Activated naive CD4-positive, alpha-beta T cell treated with anti-CD3 and anti-CD28 coated beads, Interleukin-2, amount 50 U/mL, for 72 hours (primary cell): ENCODE measurements at regions not wholly inside any gene's neighbourhood (a gene's known extent, or its start where the extent isn't known, plus 50 kb on each side); places are given as distances from the start of the nearest gene placed in this dataset.

Experiments used
- ATAC-seq, 2 donors: fragments of 150-1000 bp; cut with Tn5 transposase; 2 replicates each; pipeline ENCODE4 v1.10.0; 2021; ENCODE audit warnings: mild to moderate bottlenecking in 2 of 2, moderate library complexity in 2 of 2
- DNase-seq, 2 donors: peaks; one replicate each; pipeline ENCODE4 v3.0.0; 2021 to 2022; ENCODE audit warnings: low spot score in 2 of 2
- H3K27ac Mint-ChIP-seq, 2 donors: one replicate each; pipeline ENCODE4 v1.8.0; 2022; ENCODE audit warnings: mild to moderate bottlenecking in 2 of 2, mixed read lengths in 2 of 2
- H3K36me3 Mint-ChIP-seq, 2 donors: one replicate each; pipeline ENCODE4 v1.8.0; 2022; ENCODE audit warnings: mixed read lengths in 2 of 2
- H3K9me3 Mint-ChIP-seq, 2 donors: one replicate each; pipeline ENCODE4 v1.8.0; 2022; ENCODE audit warnings: mixed read lengths in 2 of 2

DNA sequence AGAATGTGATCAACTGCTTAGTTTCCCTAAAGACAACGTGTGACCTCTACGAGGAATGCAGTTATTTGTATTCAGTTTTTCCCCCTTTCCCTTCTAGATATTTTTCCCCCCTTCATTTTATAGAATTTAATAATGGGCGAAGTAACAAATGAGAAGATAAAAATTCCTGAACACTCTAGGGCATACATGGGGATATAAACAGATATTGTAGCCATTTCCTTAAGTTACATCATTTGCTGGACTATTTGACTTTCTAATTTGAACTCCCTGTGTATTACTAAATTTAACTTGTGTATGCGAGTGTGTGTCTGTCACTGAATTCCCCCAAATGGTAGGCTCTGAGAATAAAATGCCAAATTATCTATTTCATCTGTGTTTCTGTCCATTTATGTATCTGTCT is 99.0 kb upstream of the ZFP64 start:
- H3K36me3 Mint-ChIP-seq = peaks cover 0 to 4% of the 10 kb centered on the region in 2 donors
- peaks cover 3 to 16% of the 10 kb centered on the region in 2 donors for H3K9me3 Mint-ChIP-seq
- DNase-seq (no peak), ATAC-seq (no peak)
- H3K27ac Mint-ChIP-seq = no peak overlapping the region

DNA sequence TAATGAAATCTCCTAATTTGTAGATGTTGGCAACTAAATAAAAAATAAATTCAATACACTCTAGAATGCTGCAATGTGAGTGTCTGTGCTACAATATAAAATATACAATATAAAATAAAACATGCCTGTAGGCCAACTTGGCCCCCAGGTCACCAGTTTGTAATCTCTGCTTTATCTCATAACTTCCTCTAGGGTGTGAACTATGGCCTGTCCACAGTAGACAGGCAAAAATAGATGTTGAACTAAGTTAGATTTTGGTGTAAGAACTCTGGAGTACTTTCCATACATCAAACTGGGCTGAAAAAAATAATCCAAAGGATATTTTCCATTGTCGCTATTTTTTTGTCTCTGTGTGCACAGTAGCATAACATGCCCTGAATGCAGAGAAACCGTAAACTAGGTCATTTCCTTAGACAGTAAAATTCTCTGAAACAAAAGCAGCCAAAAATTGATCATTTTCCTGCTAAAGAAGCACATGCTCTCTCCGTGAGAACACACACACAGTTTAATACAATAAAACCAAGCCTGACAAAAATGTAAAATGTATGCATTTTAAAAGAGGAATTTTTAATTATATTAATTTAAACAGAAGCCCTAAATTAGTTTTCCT is 98.5 kb upstream of the ZFP64 start:
- ATAC-seq (no peak), DNase-seq (no peak)
- Mint-ChIP-seq H3K9me3 (peaks cover 3 to 16% of the 10 kb centered on the region in 2 donors), H3K27ac (no peak overlapping the region), H3K36me3 (peaks cover 0 to 4% of the 10 kb centered on the region in 2 donors)

DNA sequence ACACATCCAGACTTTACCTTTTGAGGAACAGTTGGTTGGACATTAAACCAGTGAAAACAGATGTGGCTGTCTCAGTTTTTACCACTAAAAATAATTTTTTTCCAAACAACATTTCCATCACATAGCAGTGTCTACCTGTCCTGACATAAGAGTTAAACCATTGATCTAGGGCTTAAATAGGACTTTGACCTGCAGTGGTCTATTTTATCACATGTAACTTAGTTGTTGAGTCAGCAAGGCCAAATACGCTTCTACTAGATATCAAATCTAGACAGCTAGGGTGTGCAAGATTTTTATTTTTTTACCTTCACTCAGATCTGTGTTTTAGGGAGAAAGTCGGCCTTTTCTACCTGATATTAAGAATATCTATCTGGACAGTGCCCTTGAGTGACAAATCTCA is 88.8 kb upstream of the ZFP64 start:
- Mint-ChIP-seq H3K27ac (no peak overlapping the region), H3K9me3 (no peaks in the 10 kb centered on the region), H3K36me3 (no peaks in the 10 kb centered on the region)
- DNase-seq (no peak), ATAC-seq (no peak)

DNA sequence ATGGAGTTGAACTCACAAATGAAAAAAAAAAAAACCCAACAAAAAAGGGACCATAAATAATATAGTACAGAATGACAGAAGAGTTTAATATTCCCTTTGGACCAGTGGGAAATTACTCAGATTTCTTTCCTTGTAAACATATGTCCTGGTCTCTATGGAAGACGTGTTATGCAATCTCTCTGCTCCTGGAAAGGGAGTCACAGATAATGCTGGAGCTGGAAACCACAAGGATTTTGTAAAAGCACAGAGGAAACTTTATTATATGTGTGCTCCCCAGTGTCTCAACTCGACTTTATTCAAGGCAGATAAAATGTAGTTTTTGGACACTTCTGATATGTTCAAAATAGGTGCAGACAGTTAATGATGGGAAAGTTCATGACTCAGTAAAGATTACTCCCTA is 88.1 kb upstream of the ZFP64 start:
- DNase-seq = no peak
- Mint-ChIP-seq H3K36me3 (no peaks in the 10 kb centered on the region), H3K9me3 (no peaks in the 10 kb centered on the region), H3K27ac (no peak overlapping the region)
- no peak for ATAC-seq

DNA sequence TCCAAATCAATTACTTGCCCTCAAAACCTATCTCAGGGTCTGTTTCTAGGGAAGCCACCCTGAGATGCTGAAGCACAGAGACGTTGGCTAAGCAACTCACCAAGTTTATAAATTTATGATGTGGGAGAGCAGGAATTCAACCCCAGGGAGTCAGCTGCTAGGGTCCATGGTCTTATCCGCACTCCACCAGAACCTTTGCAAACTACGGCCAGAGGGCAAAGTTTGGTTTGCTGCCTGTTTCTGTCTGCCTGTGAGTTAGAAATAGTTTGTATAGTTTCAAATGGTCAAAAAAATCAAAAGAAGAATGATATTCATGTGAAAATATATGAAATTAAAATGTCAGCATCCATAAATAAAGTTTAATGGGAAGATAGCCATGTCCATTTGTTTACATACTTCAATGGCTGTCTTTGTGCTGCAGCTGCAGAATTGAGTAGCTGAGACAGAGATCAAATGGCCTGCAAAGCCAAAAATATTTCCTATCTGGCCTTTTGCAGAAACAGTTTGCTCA is 83.7 kb upstream of the ZFP64 start:
- Mint-ChIP-seq H3K36me3 (no peaks in the 10 kb centered on the region), H3K27ac (no peak overlapping the region), H3K9me3 (no peaks in the 10 kb centered on the region)
- DNase-seq (no peak), ATAC-seq (no peak)

DNA sequence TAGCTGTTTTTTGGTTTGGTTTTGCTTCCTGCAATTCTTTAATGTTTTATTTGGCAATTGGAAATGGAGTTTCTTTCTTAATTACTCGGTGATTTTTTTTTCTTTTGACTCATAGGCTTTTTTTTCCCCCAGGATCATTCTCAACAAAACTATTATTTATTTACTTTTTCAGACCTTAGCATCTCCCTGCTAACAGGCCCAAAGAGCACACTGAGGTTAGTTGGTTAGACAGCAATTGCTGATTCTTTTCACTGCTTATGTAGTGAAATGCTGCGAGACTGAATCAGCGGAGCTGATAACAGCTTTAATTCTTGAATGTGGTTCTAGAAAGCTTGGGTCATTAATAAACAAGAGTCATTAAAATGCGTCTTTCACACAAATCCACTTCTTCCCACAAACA is 79.1 kb upstream of the ZFP64 start:
- no peak for ATAC-seq
- no peak for DNase-seq
- H3K27ac Mint-ChIP-seq = no peak overlapping the region
- no peaks in the 10 kb centered on the region for H3K9me3 Mint-ChIP-seq
- no peaks in the 10 kb centered on the region for H3K36me3 Mint-ChIP-seq

DNA sequence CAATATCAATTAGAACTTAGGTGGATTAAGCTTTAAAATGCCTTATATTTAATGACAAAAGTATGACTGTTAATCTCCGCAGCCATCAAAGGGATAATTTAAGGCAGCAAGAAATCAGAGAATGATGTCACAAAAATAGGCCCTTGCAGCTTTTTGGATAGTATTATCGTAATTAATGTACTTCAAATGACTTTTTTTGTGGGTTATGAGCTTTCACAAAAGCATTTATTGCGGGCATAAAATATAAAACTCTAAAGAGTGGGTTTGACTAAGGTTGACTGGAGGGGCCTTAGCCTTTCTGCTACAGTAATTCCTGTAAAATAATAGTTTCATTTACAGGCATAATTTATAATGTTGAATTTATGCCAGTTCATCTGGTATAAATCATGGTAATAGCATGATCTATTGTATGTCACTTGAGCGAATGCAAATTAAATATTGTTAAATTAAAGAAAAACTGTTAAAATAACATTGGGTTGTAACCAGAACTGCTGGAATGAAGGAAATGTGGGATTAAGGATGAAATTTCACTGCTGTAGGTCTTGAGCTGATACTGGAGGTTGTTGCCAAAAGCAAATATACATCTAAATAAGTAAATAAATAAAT is 78.5 kb upstream of the ZFP64 start:
- H3K36me3 Mint-ChIP-seq = no peaks in the 10 kb centered on the region
- DNase-seq = no peak
- ATAC-seq = no peak
- H3K9me3 Mint-ChIP-seq = no peaks in the 10 kb centered on the region
- H3K27ac Mint-ChIP-seq = no peak overlapping the region

DNA sequence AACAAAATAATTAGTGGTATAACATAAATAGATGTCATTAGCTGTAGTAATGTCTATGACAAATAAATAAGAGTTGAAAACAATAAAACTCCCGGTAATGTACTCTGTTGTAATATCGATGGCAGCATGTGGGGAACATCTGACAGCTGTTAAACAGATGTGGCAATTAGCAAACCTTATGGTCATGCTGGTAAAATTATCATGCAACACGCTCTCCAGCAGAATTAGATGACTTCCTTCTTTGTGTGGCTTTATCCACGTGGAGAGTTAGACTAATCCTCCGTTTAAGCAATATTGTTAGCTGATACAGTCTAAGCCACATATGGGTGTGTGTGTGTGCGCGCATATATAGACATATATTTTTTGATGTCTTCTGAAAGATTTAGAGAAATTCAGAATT is 77.7 kb upstream of the ZFP64 start:
- Mint-ChIP-seq H3K36me3 (no peaks in the 10 kb centered on the region), H3K27ac (no peak overlapping the region), H3K9me3 (no peaks in the 10 kb centered on the region)
- ATAC-seq (no peak), DNase-seq (no peak)

DNA sequence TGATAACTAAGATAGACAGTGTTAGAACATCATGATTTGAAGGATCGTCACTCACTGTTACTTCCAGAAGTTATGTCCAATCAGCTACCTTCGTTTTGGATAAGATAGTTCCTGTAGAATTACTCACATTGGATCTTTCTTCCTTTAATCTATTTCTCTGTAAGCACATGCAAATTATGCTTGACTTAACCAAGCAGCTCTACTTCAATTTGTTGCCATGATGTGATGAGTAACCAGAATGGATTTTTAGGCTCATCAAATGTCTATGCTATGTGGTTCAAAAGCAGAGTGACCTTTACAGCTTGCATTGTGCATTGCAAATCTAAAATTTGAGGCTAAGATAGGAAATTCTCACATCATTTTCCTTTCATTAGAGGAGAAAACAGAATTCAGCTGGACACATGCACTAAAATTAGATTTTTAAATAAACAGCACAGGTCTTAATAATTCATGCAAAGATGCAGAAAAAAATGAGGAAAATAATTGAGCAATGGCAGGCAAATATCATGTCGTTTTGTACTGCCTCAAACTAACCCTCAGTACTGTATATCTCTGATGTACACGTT is 76.7 kb upstream of the ZFP64 start:
- Mint-ChIP-seq H3K36me3 (no peaks in the 10 kb centered on the region), H3K9me3 (no peaks in the 10 kb centered on the region), H3K27ac (no peak overlapping the region)
- no peak for DNase-seq
- no peak for ATAC-seq

DNA sequence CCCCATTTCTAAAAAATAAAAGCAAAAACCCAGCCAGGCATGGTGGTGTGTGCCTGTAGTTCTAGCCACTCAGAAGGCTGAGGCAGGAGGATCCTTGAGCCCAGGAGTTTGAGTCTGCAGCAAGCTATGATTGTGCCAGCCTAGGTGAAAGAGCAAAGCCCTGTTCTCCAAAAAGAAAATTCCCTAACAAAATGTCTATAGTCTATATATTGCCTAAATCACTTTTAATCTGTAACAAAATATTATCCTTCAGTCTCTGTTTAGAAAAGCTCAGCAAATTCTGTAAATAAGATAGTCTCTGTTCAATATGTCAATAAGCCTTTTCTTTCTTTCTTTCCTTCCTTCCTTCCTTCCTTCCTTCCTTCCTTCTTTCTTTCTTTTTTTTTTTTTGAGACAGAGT is 75.8 kb upstream of the ZFP64 start:
- no peak for ATAC-seq
- H3K27ac Mint-ChIP-seq = no peak overlapping the region
- no peak for DNase-seq
- peaks cover 3% of the 10 kb centered on the region in 2 donors for H3K9me3 Mint-ChIP-seq
- H3K36me3 Mint-ChIP-seq = no peaks in the 10 kb centered on the region

DNA sequence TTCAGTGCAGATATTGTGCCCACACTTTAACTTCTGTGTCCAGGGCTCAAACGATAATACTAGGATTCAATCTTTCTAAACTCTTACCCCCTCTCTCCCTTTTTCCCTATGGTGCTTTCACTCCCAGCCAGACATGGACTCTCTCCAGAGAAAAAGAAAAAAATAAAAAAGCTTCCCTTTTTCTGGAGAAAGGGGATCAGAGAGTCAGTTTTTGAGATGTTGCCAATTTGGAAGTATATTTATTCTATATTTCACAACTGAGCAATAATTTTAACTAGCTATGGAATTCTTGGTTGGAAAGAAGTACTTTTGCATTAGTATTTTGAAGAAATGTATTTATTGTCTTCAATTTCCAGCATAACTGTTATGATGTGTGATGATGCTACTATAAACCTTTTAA is 72.2 kb upstream of the ZFP64 start:
- H3K27ac Mint-ChIP-seq = no peak overlapping the region
- peaks cover 3 to 9% of the 10 kb centered on the region in 2 donors for H3K9me3 Mint-ChIP-seq
- ATAC-seq (no peak), DNase-seq (no peak)
- no peaks in the 10 kb centered on the region for H3K36me3 Mint-ChIP-seq

DNA sequence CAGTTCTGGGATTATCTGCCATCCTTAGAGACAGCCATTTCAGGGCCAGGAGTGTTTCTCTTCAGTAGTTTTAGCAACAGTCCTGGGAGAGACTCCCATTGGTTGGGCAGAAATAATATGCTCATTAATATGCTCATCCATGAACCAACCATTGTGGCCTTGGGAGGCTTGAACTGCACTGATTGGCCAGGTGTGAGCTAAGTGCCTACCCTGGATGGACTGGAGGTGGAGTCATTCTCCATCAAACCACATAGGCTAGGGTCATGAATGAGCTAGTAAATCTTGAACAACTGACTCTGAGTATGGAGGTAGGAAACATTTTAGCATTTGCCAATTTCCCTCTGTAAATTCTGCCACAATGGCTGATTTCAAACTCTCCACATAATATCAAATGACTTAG is 70.2 kb upstream of the ZFP64 start:
- ATAC-seq (no peak), DNase-seq (no peak)
- Mint-ChIP-seq H3K36me3 (no peaks in the 10 kb centered on the region), H3K9me3 (peaks cover 6 to 12% of the 10 kb centered on the region in 2 donors), H3K27ac (no peak overlapping the region)

DNA sequence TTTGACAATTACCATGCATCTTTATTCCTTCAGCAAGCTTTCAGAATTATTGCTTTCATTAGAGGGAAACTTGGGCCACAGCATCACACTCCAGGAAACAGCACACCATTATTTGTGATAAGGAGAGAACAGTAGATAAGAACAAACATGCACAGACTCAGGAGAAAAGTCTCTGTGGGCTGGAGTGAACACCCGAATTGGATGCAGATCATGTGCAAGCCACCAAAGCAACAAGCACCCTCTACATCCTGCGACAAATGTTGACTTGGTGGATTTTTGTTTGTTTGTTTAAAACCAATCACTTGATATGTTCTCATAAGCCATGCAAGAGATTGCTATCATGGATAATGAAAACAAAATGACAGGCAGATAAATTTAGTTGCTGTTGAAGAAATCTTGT is 67.7 kb upstream of the ZFP64 start:
- Mint-ChIP-seq H3K27ac (no peak overlapping the region), H3K9me3 (peaks cover 6 to 15% of the 10 kb centered on the region in 2 donors), H3K36me3 (no peaks in the 10 kb centered on the region)
- no peak for DNase-seq
- ATAC-seq = no peak

DNA sequence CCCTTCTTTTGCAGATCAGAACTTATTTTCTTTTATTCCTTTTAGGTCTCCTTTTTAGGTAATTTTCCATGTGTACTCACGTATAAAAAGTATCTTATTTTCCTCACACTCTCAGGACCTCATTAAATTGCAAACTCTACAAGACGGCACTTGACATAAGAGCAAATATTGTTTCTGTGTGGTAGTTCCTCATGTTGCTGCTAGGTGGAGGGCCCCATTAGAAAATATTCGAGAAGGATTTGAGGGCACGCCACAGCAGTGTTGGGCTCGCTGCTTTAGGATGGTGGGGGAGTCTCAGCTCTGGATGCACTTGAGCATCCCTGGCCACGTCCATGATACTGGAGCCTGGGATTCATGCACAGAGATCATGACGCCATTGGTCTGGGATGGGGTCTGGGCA is 64.9 kb upstream of the ZFP64 start:
- H3K36me3 Mint-ChIP-seq = no peaks in the 10 kb centered on the region
- peaks cover 3 to 10% of the 10 kb centered on the region in 2 donors for H3K9me3 Mint-ChIP-seq
- no peak for ATAC-seq
- no peak overlapping the region for H3K27ac Mint-ChIP-seq
- DNase-seq = no peak

DNA sequence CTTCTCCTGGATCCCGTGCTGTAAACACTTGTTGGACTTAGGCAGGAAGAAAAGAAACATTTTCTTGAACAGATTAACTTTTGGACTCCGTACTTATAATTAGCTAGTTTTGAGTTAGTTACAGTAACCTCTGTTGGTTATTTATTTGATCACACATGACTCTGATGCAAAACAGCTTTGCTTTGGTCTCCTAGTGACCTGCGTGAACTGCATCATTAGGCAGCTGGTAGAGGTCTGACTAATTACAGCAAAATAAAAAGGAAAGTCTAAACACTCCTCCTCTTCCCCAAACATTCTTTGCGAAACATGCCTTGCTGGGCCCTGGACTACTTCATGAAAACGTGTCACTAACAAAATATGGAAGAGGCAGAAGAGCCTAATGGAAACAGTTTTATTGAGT is 61.1 kb upstream of the ZFP64 start:
- no peak overlapping the region for H3K27ac Mint-ChIP-seq
- DNase-seq = no peak
- H3K36me3 Mint-ChIP-seq = no peaks in the 10 kb centered on the region
- ATAC-seq = no peak
- H3K9me3 Mint-ChIP-seq = peaks cover 0 to 7% of the 10 kb centered on the region in 2 donors

DNA sequence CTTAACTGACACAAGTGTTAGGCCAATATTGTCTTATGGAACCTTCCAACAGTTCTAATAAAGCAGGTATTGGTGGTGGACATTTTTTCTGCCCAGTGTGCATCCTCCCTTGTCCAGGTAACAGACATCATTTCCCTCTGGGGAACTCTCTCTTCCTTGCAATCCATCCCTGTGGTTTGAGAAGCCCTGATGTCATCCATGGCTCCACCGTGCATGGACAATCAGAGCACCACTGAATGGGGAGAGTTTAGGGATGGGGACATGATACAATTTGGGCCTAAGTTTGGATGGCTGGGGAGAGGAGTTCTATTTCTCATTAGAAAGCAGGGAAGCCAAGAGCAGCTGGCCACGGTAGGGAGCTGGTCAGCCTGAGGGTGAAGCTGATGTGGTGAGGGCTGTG is 60.2 kb upstream of the ZFP64 start:
- no peak overlapping the region for H3K27ac Mint-ChIP-seq
- H3K9me3 Mint-ChIP-seq = peaks cover 0 to 7% of the 10 kb centered on the region in 2 donors
- no peak for DNase-seq
- ATAC-seq = no peak
- no peaks in the 10 kb centered on the region for H3K36me3 Mint-ChIP-seq

DNA sequence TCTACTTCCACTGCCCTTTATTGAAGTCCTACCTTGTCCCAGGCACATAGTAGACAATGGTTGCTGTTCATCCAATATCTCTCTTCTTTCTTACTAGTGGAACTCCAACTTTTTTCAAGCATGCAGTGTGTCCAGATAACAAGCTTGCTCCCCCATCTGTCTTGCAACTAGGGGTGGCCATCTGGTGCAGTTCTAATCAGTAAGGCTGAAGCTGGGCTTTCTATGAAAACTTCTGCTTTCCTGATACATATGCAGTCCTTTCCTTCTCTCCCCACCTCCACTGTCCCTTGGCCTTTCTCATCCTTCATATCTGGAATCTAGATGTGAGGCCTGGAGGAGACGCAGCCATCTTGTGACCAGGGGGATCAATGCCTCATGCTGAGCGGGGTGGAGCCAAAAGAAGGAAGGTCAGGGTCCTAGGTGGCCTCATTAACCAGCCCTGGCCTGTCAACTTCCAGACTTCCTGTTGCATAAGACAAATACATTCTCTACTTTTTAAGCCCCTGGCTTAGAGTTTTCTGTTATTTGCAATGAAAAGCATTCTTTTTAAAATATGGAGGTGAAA is 59.6 kb upstream of the ZFP64 start:
- DNase-seq (no peak), ATAC-seq (no peak)
- Mint-ChIP-seq H3K36me3 (no peaks in the 10 kb centered on the region), H3K9me3 (peaks cover 0 to 7% of the 10 kb centered on the region in 2 donors), H3K27ac (no peak overlapping the region)

DNA sequence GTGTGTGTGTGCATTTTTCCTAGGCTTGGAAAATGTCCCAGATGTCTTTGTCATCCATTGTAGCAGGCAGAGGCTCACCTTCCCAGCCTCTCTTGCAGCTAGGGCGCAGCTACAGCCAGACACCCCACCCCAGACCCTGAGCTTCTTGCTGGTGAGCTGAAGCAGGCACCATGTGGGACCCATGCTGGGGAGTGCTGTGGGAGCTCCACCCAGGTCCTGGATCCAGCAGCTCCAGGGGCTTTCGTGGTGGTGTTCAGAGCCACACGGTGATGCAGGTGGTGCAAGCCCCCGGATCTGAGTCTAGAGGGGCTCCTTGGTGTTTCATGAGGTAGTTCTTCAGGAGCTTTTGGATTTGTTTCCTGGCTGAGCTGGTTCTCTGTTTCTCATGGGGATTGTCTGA is 56.0 kb upstream of the ZFP64 start:
- DNase-seq (no peak), ATAC-seq (no peak)
- Mint-ChIP-seq H3K27ac (no peak overlapping the region), H3K9me3 (no peaks in the 10 kb centered on the region), H3K36me3 (no peaks in the 10 kb centered on the region)
